T47D (cell line): ENCODE measurements at regions not wholly inside any gene's neighbourhood (a gene's known extent, or its start where the extent isn't known, plus 50 kb on each side); places are given as distances from the start of the nearest gene placed in this dataset.

Source experiments
- DNase-seq, 2 experiments: peaks; one replicate each; pipeline versions ENCODE4 v3.0.0 to v3.0.0-alpha.2; 2011 to 2012; ENCODE audit warnings: low read depth in 1 of 2, low spot score in 1 of 2
- JUND ChIP-seq: IDR thresholded peaks from 2 replicates; pipeline ENCODE4 v1.6.1; 2012; ENCODE audit warnings: low read depth
- in situ Hi-C: cut with HindIII; loops from 2 replicates; pipeline ENCODE4 v1.10.0; 2016; ENCODE audit warnings: low sequenced_read_pairs, low pct_unique_long_range_greater_than_20kb

DNA sequence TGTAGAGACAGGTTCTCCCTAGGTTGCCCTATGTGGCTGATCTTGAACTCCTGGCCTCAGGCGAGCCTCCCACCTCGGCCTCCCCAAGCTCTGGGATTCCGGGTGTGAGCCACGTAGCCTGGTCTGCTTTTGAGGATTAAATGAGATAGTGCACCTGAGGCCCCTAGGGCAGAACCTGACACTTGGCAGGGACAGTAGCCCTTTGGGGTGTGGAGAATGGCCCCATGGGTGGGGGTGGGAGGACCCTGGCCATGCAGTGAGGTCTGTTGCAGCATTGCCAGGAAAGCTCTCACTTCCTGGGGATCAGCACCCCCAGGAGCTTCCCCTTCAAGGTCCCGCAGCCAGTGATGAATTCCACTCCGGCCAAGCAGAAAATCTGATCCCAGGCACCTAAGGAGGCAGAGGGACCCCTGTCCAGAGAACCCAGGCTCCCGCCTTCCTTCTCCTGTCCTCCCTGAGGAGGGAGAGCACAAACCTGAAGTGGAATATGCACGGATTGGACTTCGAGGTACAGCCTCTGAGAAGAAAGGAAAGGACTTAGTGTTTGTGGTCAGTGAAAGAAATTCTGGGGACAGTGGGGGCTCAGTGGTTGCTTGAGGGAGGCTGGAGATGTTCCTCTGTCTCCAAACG lies 73.9 kb upstream of the UNC5A start:
- DNase-seq = peak in 1 of 2 experiments; percentile 24
- in situ Hi-C loops = no loop called here

GRCh38 chr5:176736931-176737745 lies 73.2 kb upstream of the UNC5A start:
- no peak for TF ChIP-seq JUND
- no peak for DNase-seq
- in situ Hi-C loops = no loop called here

More for the DNA sequence above, 73.9 kb upstream of the UNC5A start:
- TF ChIP-seq JUND = no peak

DNA sequence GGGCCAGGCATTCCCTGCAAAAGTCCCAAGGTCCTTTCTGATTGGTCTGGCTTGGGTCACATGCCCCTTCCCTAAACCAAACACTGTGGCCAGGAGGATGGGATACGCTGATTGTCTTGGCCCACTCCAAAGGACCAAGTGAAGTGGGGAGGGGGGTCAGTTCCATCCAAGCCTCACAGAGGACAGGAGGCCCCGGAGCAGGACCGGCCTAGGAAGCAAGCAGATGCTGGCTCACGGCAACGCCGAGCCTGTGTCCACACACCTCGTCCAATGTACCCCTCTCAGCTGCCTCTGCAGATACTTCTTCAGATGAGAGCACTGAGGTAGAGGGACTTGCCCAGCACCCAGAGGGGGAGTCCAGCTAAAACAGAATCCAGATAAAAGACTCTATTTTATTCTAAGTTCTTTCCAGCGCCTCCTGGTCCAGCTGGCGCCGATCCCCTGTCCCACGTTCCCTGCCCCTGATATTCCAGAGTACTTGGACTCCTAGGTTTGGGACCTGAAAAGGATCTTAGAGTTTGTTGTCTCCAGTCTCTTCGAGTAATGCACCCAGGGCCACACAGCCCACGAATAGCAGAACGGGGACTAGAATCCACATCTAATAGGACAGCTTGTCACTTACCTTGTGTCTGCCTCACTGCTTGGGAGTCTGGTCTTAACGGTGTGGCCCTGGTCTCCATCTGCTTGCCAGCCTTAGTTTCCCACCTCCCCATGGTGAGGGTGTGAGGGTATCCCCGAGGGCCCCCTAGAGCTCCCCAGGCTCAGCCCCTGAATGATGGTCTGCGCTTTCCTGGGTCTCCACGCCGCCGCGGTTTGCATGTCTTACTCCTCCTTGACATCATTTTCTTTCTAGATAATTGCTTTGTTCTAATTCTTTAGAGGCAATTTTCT lies 72.4 kb upstream of the UNC5A start:
- no peak for DNase-seq
- no peak for TF ChIP-seq JUND
- in situ Hi-C loops = no loop called here

- DNase-seq = no peak
- TF ChIP-seq JUND = no peak
- in situ Hi-C loops = no loop called here
Observed at GRCh38 chr5:176738637-176739250, 71.6 kb upstream of the UNC5A start.

DNA sequence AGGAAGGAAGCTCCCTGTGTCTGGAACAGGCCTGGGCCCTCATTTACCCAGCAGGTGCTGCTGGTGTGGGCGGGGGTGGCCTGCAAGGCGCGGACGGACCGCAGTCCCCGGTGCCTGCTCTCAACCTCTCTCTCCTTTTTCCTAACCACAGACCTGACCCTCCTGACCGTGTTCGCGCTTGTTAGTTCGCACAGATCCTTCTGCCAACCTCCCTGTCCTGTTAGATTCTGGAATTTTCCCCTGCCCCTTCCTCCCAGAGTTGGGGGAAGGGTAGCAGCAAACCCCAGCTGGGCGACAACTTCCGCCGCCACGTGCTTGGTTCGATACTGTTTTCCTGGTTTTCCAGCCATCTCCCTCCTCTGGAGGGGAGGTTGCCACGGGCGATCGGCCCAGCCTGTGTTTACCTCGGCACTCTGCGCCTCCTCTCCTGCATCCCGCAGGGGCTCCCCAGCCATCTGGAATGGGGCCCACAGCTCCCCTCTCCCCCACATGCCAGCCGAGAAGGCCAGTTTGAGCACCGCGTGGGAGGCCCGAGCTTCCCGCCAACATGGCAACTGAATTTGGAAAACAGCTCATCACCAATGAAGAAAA lies 70.8 kb upstream of the UNC5A start:
- in situ Hi-C loops = no loop called here
- no peak for TF ChIP-seq JUND
- DNase-seq = no peak

DNA sequence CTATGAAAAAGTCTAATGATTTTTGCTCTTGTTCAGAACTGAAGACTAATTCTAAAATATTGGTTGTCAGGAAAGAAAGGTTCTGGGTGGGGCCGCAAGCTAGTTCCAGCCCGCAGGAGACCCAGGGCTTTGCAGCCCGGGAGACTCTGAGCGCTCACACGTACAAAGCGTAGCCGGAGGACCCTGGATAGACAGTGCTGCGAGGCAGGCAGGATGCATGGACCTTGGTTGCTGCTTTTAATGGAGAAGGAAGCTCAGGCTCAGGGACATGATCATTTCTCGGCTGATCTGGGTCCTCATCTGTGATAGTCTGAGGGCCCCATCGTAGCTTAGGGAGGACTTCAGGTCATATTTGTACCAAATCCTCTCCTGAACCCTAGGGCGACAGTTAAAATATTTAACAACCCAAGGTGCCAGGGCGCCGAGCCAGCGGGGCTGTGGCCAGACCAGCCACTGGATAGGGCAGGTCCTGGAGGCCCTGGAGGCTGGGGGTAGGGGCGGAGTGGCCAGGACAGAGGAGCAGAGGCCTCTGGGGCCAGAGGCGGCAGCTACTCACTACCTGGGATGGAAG lies 70.1 kb upstream of the UNC5A start:
- no peak for TF ChIP-seq JUND
- in situ Hi-C loops = no loop called here
- peak in 1 of 2 experiments; percentile 52 for DNase-seq

GRCh38 chr5:176740702-176741496 lies 69.5 kb upstream of the UNC5A start:
- TF ChIP-seq JUND = no peak
- in situ Hi-C loops = no loop called here
- no peak for DNase-seq

DNA sequence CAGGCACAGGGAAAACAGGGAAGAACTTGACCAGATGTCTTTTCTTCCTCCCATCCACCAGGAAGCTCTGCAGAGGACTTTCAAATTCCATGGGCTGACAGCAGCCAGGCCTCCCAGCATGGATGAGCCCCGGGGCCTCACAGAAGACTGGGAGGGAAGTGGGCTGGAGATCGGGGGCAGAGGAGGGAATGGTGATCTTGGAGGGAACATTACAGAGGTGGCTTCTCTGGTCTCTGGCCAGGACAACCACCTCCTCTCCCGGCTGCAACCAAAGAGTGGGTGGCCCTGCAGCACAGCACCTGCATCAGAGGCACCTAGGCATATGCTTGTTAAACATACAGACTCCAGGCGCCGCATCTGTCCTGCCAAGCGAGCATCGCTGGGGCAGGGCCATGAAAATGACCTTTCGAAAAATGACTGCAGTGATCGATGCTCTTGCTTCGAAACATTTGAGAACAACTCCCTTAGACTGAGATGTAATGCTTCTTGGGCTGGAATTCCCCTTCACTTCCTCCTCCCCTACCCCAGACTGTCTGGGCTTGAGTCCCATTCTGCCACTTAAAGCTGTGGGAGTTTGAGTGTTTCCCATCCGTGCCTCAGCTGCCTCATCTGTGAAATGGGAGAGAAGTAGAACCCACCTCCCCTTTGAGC lies 68.7 kb upstream of the UNC5A start:
- TF ChIP-seq JUND = no peak
- in situ Hi-C loops = no loop called here
- no peak for DNase-seq

GRCh38 chr5:176742246-176743105 lies 67.9 kb upstream of the UNC5A start:
- in situ Hi-C loops = no loop called here
- no peak for TF ChIP-seq JUND
- DNase-seq = no peak
